CD4-positive, alpha-beta T cell (primary cell): ENCODE measurements at regions not wholly inside any gene's neighbourhood (a gene's known extent, or its start where the extent isn't known, plus 50 kb on each side); places are given as distances from the start of the nearest gene placed in this dataset.

Experiments used
- ATAC-seq: fragments of 200-7000 bp; cut with Tn5 transposase; one replicate; pipeline ENCODE4 v1.10.0; 2022; ENCODE audit warnings: mild to moderate bottlenecking; ENCODE audit not compliant: poor library complexity
- CTCF ChIA-PET: fragments of 350-600 bp; sonication (Branson Sonifier 250); formaldehyde crosslinking; loops from one replicate; lab custom pipeline; 2021; ENCODE audit warnings: antibody characterized with exemption, inconsistent platforms; lab: Charles Lee
- POLR2A ChIA-PET: fragments of 350-600 bp; sonication (Branson Sonifier 250); formaldehyde crosslinking; loops from one replicate; lab custom pipeline; 2021; ENCODE audit warnings: antibody characterized with exemption, inconsistent platforms; lab: Charles Lee
- DNase-seq, 14 experiments: peaks; one replicate each; pipeline ENCODE4 v3.0.0-alpha.2; 2013 to 2020; ENCODE audit warnings: mixed read lengths in 2 of 14
- H3K27ac ChIP-seq, 2 donors: one replicate each; pipeline versions ENCODE4 v1.5.1 to v1.7.0; 2013; ENCODE audit warnings: low read length in 2 of 2, low read depth in 1 of 2, mild to moderate bottlenecking in 1 of 2
- H3K27me3 ChIP-seq, 2 experiments: 1 replicate in 1 of 2; 2 replicates in 1 of 2; pipeline versions ENCODE4 v1.6.1 to v1.7.0; 2013; ENCODE audit warnings: low read length in 2 of 2, control low read depth in 1 of 2, mild to moderate bottlenecking in 1 of 2, moderate library complexity in 1 of 2; ENCODE audit not compliant: insufficient read depth in 2 of 2, control insufficient read depth in 1 of 2
- H3K36me3 ChIP-seq: one replicate; pipeline ENCODE4 v1.6.1; 2013; ENCODE audit warnings: low read length, control low read depth; ENCODE audit not compliant: insufficient read depth
- H3K4me1 ChIP-seq: one replicate; pipeline ENCODE4 v1.6.1; 2013; ENCODE audit warnings: low read length, control low read depth; ENCODE audit not compliant: insufficient read depth
- H3K4me3 ChIP-seq: one replicate; pipeline ENCODE4 v1.5.1; 2013; ENCODE audit warnings: mild to moderate bottlenecking, low read length, moderate library complexity
- H3K9me3 ChIP-seq, 2 experiments: 1 replicate in 1 of 2; 2 replicates in 1 of 2; pipeline versions ENCODE4 v1.6.1 to v1.7.0; 2013; ENCODE audit warnings: low read length in 2 of 2, mild to moderate bottlenecking in 2 of 2, control low read depth in 1 of 2, moderate library complexity in 1 of 2; ENCODE audit not compliant: control insufficient read depth in 1 of 2, insufficient read depth in 1 of 2
- H3K27ac Mint-ChIP-seq: one replicate; pipeline ENCODE4 v1.8.0; 2020; ENCODE audit warnings: mixed read lengths
- H3K27me3 Mint-ChIP-seq: one replicate; pipeline ENCODE4 v1.8.0; 2021; ENCODE audit warnings: mixed read lengths
- H3K36me3 Mint-ChIP-seq: one replicate; pipeline ENCODE4 v1.8.0; 2021; ENCODE audit warnings: low read depth, mixed read lengths
- H3K4me1 Mint-ChIP-seq: one replicate; pipeline ENCODE4 v1.8.0; 2021; ENCODE audit warnings: low read depth, mixed read lengths
- H3K4me3 Mint-ChIP-seq: one replicate; pipeline ENCODE4 v1.8.0; 2020; ENCODE audit warnings: mild to moderate bottlenecking, mixed read lengths
- H3K9me3 Mint-ChIP-seq: one replicate; pipeline ENCODE4 v1.8.0; 2020; ENCODE audit warnings: mixed read lengths
- intact Hi-C, 2 experiments: fragments of 100-400 bp; cut with DNase I in 1 of 2; cut with micrococcal nuclease in 1 of 2; formaldehyde crosslinking; loops; one replicate each; pipeline versions ENCODE4 v1.15.1 to v1.9.0; 2023 to 2025; cut with DNase I, micrococcal nuclease
- TF ChIP-seq, protein P1 (sequence below): fragments of 200-600 bp; IDR thresholded peaks from one replicate; pipeline ENCODE4 v1.8.0; 2022; ENCODE audit warnings: antibody characterized with exemption, mild to moderate bottlenecking

- H3K36me3 Mint-ChIP-seq: peaks cover 16% of the 10 kb centered on the region
- no peak for ATAC-seq
These were observed 415.8 kb upstream of the SUCLG2 start for GRCh38 chr3:68070186-68070585.

GRCh38 chr3:68067314-68067713 is 412.9 kb upstream of the SUCLG2 start:
- peaks cover 2% of the 10 kb centered on the region for H3K4me1 Mint-ChIP-seq
- intact Hi-C loops: no loop called here

More at GRCh38 chr3:68070186-68070585, 415.8 kb upstream of the SUCLG2 start:
- TF ChIP-seq, protein P1, sequence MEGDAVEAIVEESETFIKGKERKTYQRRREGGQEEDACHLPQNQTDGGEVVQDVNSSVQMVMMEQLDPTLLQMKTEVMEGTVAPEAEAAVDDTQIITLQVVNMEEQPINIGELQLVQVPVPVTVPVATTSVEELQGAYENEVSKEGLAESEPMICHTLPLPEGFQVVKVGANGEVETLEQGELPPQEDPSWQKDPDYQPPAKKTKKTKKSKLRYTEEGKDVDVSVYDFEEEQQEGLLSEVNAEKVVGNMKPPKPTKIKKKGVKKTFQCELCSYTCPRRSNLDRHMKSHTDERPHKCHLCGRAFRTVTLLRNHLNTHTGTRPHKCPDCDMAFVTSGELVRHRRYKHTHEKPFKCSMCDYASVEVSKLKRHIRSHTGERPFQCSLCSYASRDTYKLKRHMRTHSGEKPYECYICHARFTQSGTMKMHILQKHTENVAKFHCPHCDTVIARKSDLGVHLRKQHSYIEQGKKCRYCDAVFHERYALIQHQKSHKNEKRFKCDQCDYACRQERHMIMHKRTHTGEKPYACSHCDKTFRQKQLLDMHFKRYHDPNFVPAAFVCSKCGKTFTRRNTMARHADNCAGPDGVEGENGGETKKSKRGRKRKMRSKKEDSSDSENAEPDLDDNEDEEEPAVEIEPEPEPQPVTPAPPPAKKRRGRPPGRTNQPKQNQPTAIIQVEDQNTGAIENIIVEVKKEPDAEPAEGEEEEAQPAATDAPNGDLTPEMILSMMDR: no peak
- intact Hi-C loops: no loop called here
- H3K4me3 Mint-ChIP-seq: no peak overlapping the region
- ChIA-PET CTCF (no interaction called here), POLR2A (no interaction called here)
- Histone ChIP-seq H3K9me3 (peaks cover 10 to 14% of the 10 kb centered on the region in 2 experiments), H3K27ac (no peak overlapping the region), H3K4me1 (no peaks in the 10 kb centered on the region), H3K36me3 (no peaks in the 10 kb centered on the region), H3K27me3 (no peaks in the 10 kb centered on the region), H3K4me3 (no peak overlapping the region)
- no peak overlapping the region for H3K27ac Mint-ChIP-seq
- peaks cover 10% of the 10 kb centered on the region for H3K9me3 Mint-ChIP-seq
- DNase-seq: no peak
- no peaks in the 10 kb centered on the region for H3K27me3 Mint-ChIP-seq
- H3K4me1 Mint-ChIP-seq: peaks cover 3% of the 10 kb centered on the region

DNA sequence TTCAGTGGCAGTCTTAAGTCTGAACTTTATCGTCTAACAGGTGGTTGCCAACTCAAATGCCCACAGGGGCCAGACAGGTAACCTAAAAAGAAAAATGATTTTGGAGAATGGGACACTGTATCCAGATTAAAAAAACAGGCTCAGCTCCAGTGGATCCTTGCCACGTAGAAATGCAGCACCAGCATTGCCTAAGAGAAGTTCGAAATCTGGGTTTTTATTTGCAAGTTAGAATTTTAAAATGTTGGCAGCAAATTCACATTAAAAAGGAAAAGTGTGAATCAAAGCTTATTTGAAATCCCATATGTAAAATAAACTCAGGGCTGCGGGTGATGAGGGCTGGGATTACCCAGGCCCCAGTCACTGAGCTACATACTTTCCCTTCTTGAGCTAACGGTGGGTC is 408.5 kb upstream of the SUCLG2 start:
- ATAC-seq (no peak), DNase-seq (no peak)
- Histone ChIP-seq H3K4me3 (no peak overlapping the region), H3K27ac (no peak overlapping the region), H3K4me1 (peaks cover 13% of the 10 kb centered on the region), H3K9me3 (no peaks in the 10 kb centered on the region), H3K36me3 (no peaks in the 10 kb centered on the region), H3K27me3 (no peaks in the 10 kb centered on the region)
- ChIA-PET POLR2A (no interaction called here), CTCF (no interaction called here)
- Mint-ChIP-seq H3K36me3 (no peaks in the 10 kb centered on the region), H3K9me3 (peaks cover 2% of the 10 kb centered on the region), H3K4me1 (peaks cover 44% of the 10 kb centered on the region), H3K27me3 (no peaks in the 10 kb centered on the region), H3K4me3 (no peak overlapping the region), H3K27ac (no peak overlapping the region)
- intact Hi-C loops: no loop called here
- TF ChIP-seq, protein P1: no peak

More at GRCh38 chr3:68067314-68067713, 412.9 kb upstream of the SUCLG2 start:
- Mint-ChIP-seq H3K36me3 (peaks cover 16% of the 10 kb centered on the region), H3K4me3 (no peak overlapping the region), H3K27ac (no peak overlapping the region), H3K27me3 (no peaks in the 10 kb centered on the region), H3K9me3 (peaks cover 10% of the 10 kb centered on the region)
- CTCF ChIA-PET: no interaction called here
- DNase-seq (no peak), ATAC-seq (no peak)
- Histone ChIP-seq H3K27me3 (no peaks in the 10 kb centered on the region), H3K9me3 (peaks cover 10 to 14% of the 10 kb centered on the region in 2 experiments), H3K36me3 (no peaks in the 10 kb centered on the region), H3K4me3 (no peak overlapping the region), H3K27ac (no peak overlapping the region), H3K4me1 (no peaks in the 10 kb centered on the region)
- POLR2A ChIA-PET: no interaction called here
- TF ChIP-seq, protein P1: no peak
